ENCODE measurements at regions not wholly inside any gene's neighbourhood (a gene's known extent, or its start where the extent isn't known, plus 50 kb on each side); places are given as distances from the start of the nearest gene placed in this dataset.
A peak's percentile ranks its signal among the peaks of the same experiment; 100 is the strongest.

- no peak for FAIRE-seq
- intact Hi-C loops (cut with DNase I) = no loop called here
- no peaks in the 10 kb centered on the region for H3K4me1 ChIP-seq (ENCODE audit: control insufficient read depth in 2 of 3, insufficient read depth in 2 of 3, low read depth in 1 of 3, low read length in 3 of 3)
- DNase-seq = no peak
- H3K9ac ChIP-seq (ENCODE audit: low read length in 3 of 3) = no peak overlapping the region
- no peak overlapping the region for H3K4me3 ChIP-seq (ENCODE audit: low read length in 3 of 3)
- H3K27ac ChIP-seq (ENCODE audit: low read depth in 2 of 2, low read length in 2 of 2) = no peak overlapping the region
- H3K9me3 ChIP-seq (ENCODE audit: control insufficient read depth in 2 of 3, insufficient read depth in 1 of 3, low read length in 3 of 3) = no peaks in the 10 kb centered on the region
- no peaks in the 10 kb centered on the region for H3K27me3 ChIP-seq (ENCODE audit: control insufficient read depth, insufficient read depth, low read length)
- no peaks in the 10 kb centered on the region for H3K36me3 ChIP-seq (ENCODE audit: control insufficient read depth in 2 of 3, insufficient read depth in 3 of 3, low read length in 3 of 3)
- TF ChIP-seq CTCF (IDR thresholded peaks at IDR 0.05; ENCODE audit: borderline replicate concordance, extremely low read depth, insufficient read depth) = no peak
Measured at GRCh38 chr5:74471875-74472274, 168.7 kb downstream of the ENC1 start.

GRCh38 chr5:74469234-74469994 lies 171.1 kb downstream of the ENC1 start:
- H3K4me3 ChIP-seq (ENCODE audit: low read length in 3 of 3) = no peak overlapping the region
- no peak for DNase-seq
- no peak for FAIRE-seq
- no peak for TF ChIP-seq CTCF (IDR thresholded peaks at IDR 0.05; ENCODE audit: borderline replicate concordance, extremely low read depth, insufficient read depth)
- no peaks in the 10 kb centered on the region for H3K4me1 ChIP-seq (ENCODE audit: control insufficient read depth in 2 of 3, insufficient read depth in 2 of 3, low read depth in 1 of 3, low read length in 3 of 3)
- H3K9ac ChIP-seq (ENCODE audit: low read length in 3 of 3) = no peak overlapping the region
- H3K27me3 ChIP-seq (ENCODE audit: control insufficient read depth, insufficient read depth, low read length) = no peaks in the 10 kb centered on the region
- intact Hi-C loops (cut with DNase I) = no loop called here
- H3K36me3 ChIP-seq (ENCODE audit: control insufficient read depth in 2 of 3, insufficient read depth in 3 of 3, low read length in 3 of 3) = no peaks in the 10 kb centered on the region
- H3K9me3 ChIP-seq (ENCODE audit: control insufficient read depth in 2 of 3, insufficient read depth in 1 of 3, low read length in 3 of 3) = no peaks in the 10 kb centered on the region
- H3K27ac ChIP-seq (ENCODE audit: low read depth in 2 of 2, low read length in 2 of 2) = no peak overlapping the region

- H3K9ac ChIP-seq (ENCODE audit: low read length in 3 of 3) = no peak overlapping the region
- no peaks in the 10 kb centered on the region for H3K27me3 ChIP-seq (ENCODE audit: control insufficient read depth, insufficient read depth, low read length)
- no peak for TF ChIP-seq CTCF (IDR thresholded peaks at IDR 0.05; ENCODE audit: borderline replicate concordance, extremely low read depth, insufficient read depth)
- FAIRE-seq = no peak
- no peaks in the 10 kb centered on the region for H3K36me3 ChIP-seq (ENCODE audit: control insufficient read depth in 2 of 3, insufficient read depth in 3 of 3, low read length in 3 of 3)
- intact Hi-C loops (cut with DNase I) = no loop called here
- H3K4me3 ChIP-seq (ENCODE audit: low read length in 3 of 3) = no peak overlapping the region
- H3K27ac ChIP-seq (ENCODE audit: low read depth in 2 of 2, low read length in 2 of 2) = no peak overlapping the region
- peak in 2 of 5 donors; percentile 40 to 51 for DNase-seq
- H3K9me3 ChIP-seq (ENCODE audit: control insufficient read depth in 2 of 3, insufficient read depth in 1 of 3, low read length in 3 of 3) = no peaks in the 10 kb centered on the region
- H3K4me1 ChIP-seq (ENCODE audit: control insufficient read depth in 2 of 3, insufficient read depth in 2 of 3, low read depth in 1 of 3, low read length in 3 of 3) = no peaks in the 10 kb centered on the region
Measured at GRCh38 chr5:74468421-74468820, 172.1 kb downstream of the ENC1 start.

DNA sequence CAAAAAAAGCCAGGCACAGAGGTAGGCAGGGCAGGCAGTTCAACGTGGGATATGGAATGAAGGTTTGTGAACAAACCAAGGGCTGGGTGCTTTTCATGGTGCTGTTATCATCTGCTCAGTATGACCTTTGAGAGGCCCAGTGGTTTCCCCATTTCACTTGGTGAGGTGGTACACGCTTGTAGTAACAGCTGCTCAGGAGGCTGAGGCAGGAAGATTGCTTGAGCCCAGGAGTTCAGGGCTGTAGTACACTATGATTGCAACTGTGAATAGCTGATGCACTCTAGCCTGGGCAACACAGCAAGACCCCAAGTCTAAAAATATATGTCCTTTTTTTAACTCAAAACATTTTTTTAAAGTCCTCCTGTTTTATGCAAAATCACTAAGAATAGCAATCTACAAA lies 174.8 kb downstream of the ENC1 start:
- DNase-seq = no peak
- Histone ChIP-seq H3K36me3 (ENCODE audit: control insufficient read depth in 2 of 3, insufficient read depth in 3 of 3, low read length in 3 of 3) (no peaks in the 10 kb centered on the region), H3K4me3 (ENCODE audit: low read length in 3 of 3) (no peak overlapping the region), H3K9ac (ENCODE audit: low read length in 3 of 3) (no peak overlapping the region), H3K9me3 (ENCODE audit: control insufficient read depth in 2 of 3, insufficient read depth in 1 of 3, low read length in 3 of 3) (no peaks in the 10 kb centered on the region), H3K4me1 (ENCODE audit: control insufficient read depth in 2 of 3, insufficient read depth in 2 of 3, low read depth in 1 of 3, low read length in 3 of 3) (no peaks in the 10 kb centered on the region), H3K27me3 (ENCODE audit: control insufficient read depth, insufficient read depth, low read length) (no peaks in the 10 kb centered on the region), H3K27ac (ENCODE audit: low read depth in 2 of 2, low read length in 2 of 2) (no peak overlapping the region)
- no peak for TF ChIP-seq CTCF (IDR thresholded peaks at IDR 0.05; ENCODE audit: borderline replicate concordance, extremely low read depth, insufficient read depth)
- no peak for FAIRE-seq
- intact Hi-C loops (cut with DNase I) = no loop called here

Data from kidney (tissue), 13 donors.